GM12872 (cell line): ENCODE measurements at regions not wholly inside any gene's neighbourhood (a gene's known extent, or its start where the extent isn't known, plus 50 kb on each side); places are given as distances from the start of the nearest gene placed in this dataset.

Source experiments
- CTCF ChIP-seq: IDR thresholded peaks from 3 replicates; pipeline ENCODE4 v1.5.1; 2011; ENCODE audit warnings: low read depth, mild to moderate bottlenecking, low read length, moderate library complexity; ENCODE audit not compliant: insufficient read depth

GRCh38 chr5:16326137-16326536 lies 139.5 kb downstream of the ZNF622 start:
- no peak for TF ChIP-seq CTCF

GRCh38 chr5:16321284-16321683 lies 141.7 kb upstream of the MARCHF11 start:
- no peak for TF ChIP-seq CTCF

- TF ChIP-seq CTCF = no peak
Measured at GRCh38 chr5:16315501-16315900, 135.9 kb upstream of the MARCHF11 start.

- no peak for TF ChIP-seq CTCF
Measured at GRCh38 chr5:16313761-16314160, 134.2 kb upstream of the MARCHF11 start.

- TF ChIP-seq CTCF = no peak
Measured at GRCh38 chr5:16312785-16313184, 133.2 kb upstream of the MARCHF11 start.

GRCh38 chr5:16311666-16312065 lies 132.1 kb upstream of the MARCHF11 start:
- no peak for TF ChIP-seq CTCF

GRCh38 chr5:16306812-16307211 lies 127.2 kb upstream of the MARCHF11 start:
- no peak for TF ChIP-seq CTCF

- TF ChIP-seq CTCF = no peak
Measured at GRCh38 chr5:16304846-16305245, 125.3 kb upstream of the MARCHF11 start.
